SU-DHL-6 (cell line): ENCODE measurements at regions not wholly inside any gene's neighbourhood (a gene's known extent, or its start where the extent isn't known, plus 50 kb on each side); places are given as distances from the start of the nearest gene placed in this dataset.

ENCODE experiments used
- H2AFZ ChIP-seq: fragments of 200-600 bp; sonication (generic); 2 replicates; pipeline ENCODE4 v1.6.1; 2014; ENCODE audit warnings: low read depth, mild to moderate bottlenecking, moderate library complexity, mixed read lengths, antibody characterized with exemption, low read length; ENCODE audit not compliant: severe bottlenecking
- H3F3A ChIP-seq: fragments of 200-600 bp; shearing (Covaris generic); 2 replicates; pipeline ENCODE4 v1.6.0; 2016; ENCODE audit warnings: antibody characterized with exemption, mild to moderate bottlenecking; ENCODE audit not compliant: insufficient read depth
- H3K27ac ChIP-seq: fragments of 200-600 bp; sonication (generic); 2 replicates; pipeline ENCODE4 v1.5.1; 2016; ENCODE audit warnings: low read depth, mild to moderate bottlenecking, low read length, moderate library complexity, mixed read lengths
- H3K27me3 ChIP-seq: fragments of 200-600 bp; sonication (generic), shearing (Covaris generic); 2 replicates; pipeline ENCODE4 v1.6.0; 2014; ENCODE audit warnings: mild to moderate bottlenecking, low read length
- H3K36me3 ChIP-seq: fragments of 200-600 bp; sonication (generic); 2 replicates; pipeline ENCODE4 v1.6.1; 2014; ENCODE audit warnings: mild to moderate bottlenecking, low read length, mixed read lengths
- H3K4me2 ChIP-seq: fragments of 300-600, 200-600 bp; shearing (Covaris generic), sonication (generic); 2 replicates; pipeline ENCODE4 v1.6.0; 2014; ENCODE audit warnings: low read length, low read depth, mild to moderate bottlenecking; ENCODE audit not compliant: poor library complexity, severe bottlenecking
- H3K4me3 ChIP-seq: fragments of 200-600 bp; sonication (generic); 2 replicates; pipeline ENCODE4 v1.5.1; 2014; ENCODE audit warnings: antibody characterized with exemption, low read length, mild to moderate bottlenecking, mixed read lengths; ENCODE audit not compliant: insufficient read depth, poor library complexity, severe bottlenecking
- H3K79me2 ChIP-seq: fragments of 200-600 bp; sonication (generic); 2 replicates; pipeline ENCODE4 v1.6.1; 2014; ENCODE audit warnings: mild to moderate bottlenecking, low read length, moderate library complexity; ENCODE audit not compliant: insufficient read depth
- H3K9ac ChIP-seq: fragments of 200-600 bp; sonication (generic); 2 replicates; pipeline ENCODE4 v1.7.0; 2014; ENCODE audit warnings: mild to moderate bottlenecking, low read length
- H3K9me2 ChIP-seq: fragments of 200-600 bp; sonication (generic); replicated peaks from 2 replicates; pipeline ENCODE4 v1.6.1; 2014; ENCODE audit warnings: low read length; ENCODE audit not compliant: insufficient read depth
- H3K9me3 ChIP-seq: fragments of 200-600 bp; sonication (generic); 2 replicates; pipeline ENCODE4 v1.6.1; 2014; ENCODE audit warnings: low read length, mixed read lengths; ENCODE audit not compliant: insufficient read depth
- H4K20me1 ChIP-seq: fragments of 200-600 bp; sonication (generic); 2 replicates; pipeline ENCODE4 v1.6.1; 2014; ENCODE audit warnings: low read depth, mild to moderate bottlenecking, antibody characterized with exemption, low read length, moderate library complexity, mixed read lengths
- CTCF ChIP-seq: fragments of 200-600 bp; sonication (generic); IDR thresholded peaks from one replicate; pipeline ENCODE4 v1.5.1; 2017; ENCODE audit warnings: antibody characterized with exemption, mild to moderate bottlenecking, low read length, moderate library complexity; ENCODE audit not compliant: insufficient read depth, poor library complexity, severe bottlenecking
- EZH2phosphoT487 ChIP-seq: fragments of 200-600 bp; sonication (generic), shearing (Covaris generic); conservative IDR thresholded peaks from 2 replicates; pipeline ENCODE4 v1.6.1; 2018; ENCODE audit warnings: mild to moderate bottlenecking, antibody characterized with exemption, low read length, moderate library complexity, mixed read lengths

- Histone ChIP-seq H3K36me3 (no peaks in the 10 kb centered on the region), H3K4me3 (no peak overlapping the region), H3K27ac (no peak overlapping the region), H3K27me3 (no peaks in the 10 kb centered on the region), H3F3A (no peaks in the 10 kb centered on the region), H3K9me3 (no peaks in the 10 kb centered on the region), H3K9ac (no peak overlapping the region), H3K79me2 (no peaks in the 10 kb centered on the region), H4K20me1 (no peaks in the 10 kb centered on the region), H2AFZ (no peak overlapping the region), H3K9me2 (no peaks in the 10 kb centered on the region), H3K4me2 (no peak overlapping the region)
- TF ChIP-seq CTCF (no peak), EZH2phosphoT487 (no peak)
Measured at GRCh38 chr5:56569566-56569965, 245.8 kb upstream of the MAP3K1 start.

DNA sequence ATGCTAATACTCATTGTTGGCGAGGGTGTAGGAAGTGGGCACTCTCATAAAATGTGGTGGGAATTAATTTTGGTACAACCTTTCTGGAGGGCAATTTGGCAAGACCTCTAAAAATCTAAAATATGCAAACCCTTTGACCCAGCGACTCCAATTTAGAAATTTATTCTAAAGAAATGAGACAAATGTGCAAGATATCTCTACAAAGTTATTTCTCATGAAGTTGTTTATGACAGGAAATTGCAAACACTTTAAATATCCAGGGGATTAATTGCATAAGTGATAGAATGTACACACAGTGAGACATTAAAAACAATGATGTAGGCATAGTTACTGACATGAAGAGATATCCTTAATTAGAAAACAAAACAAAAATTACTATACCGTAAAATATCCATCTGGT, 246.3 kb upstream of the MAP3K1 start:
- no peaks in the 10 kb centered on the region for H3F3A ChIP-seq
- TF ChIP-seq EZH2phosphoT487 (no peak), CTCF (no peak)
- H3K4me2 ChIP-seq = no peak overlapping the region
- no peaks in the 10 kb centered on the region for H3K9me3 ChIP-seq
- H4K20me1 ChIP-seq = no peaks in the 10 kb centered on the region
- no peak overlapping the region for H3K9ac ChIP-seq
- no peaks in the 10 kb centered on the region for H3K9me2 ChIP-seq
- no peak overlapping the region for H3K4me3 ChIP-seq
- no peak overlapping the region for H3K27ac ChIP-seq
- H3K79me2 ChIP-seq = no peaks in the 10 kb centered on the region
- H3K27me3 ChIP-seq = no peaks in the 10 kb centered on the region
- no peaks in the 10 kb centered on the region for H3K36me3 ChIP-seq
- no peak overlapping the region for H2AFZ ChIP-seq

DNA sequence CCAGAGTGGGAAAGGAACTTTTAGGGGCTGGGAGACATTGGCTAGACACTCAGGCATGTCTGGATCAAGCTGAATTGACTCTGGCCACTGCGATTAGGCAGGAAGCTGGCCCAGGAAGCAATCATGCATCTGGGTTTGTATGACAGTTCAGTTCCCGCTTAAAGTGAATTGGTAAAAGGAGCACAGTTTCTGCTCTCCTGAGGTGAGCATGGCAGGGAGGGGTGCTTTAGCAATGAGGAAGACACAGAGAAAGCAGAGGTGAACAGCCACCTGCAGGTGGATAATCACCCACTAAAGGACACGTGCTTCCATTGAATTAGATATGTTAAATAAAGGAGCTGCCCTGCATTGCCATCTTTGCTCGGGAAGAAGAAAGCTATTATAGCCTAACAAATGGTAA, 248.1 kb upstream of the MAP3K1 start:
- H3K27me3 ChIP-seq = no peaks in the 10 kb centered on the region
- no peaks in the 10 kb centered on the region for H3K79me2 ChIP-seq
- H3K9ac ChIP-seq = no peak overlapping the region
- TF ChIP-seq EZH2phosphoT487 = no peak
- TF ChIP-seq CTCF = no peak
- no peaks in the 10 kb centered on the region for H3K36me3 ChIP-seq
- H2AFZ ChIP-seq = no peak overlapping the region
- no peak overlapping the region for H3K4me3 ChIP-seq
- no peaks in the 10 kb centered on the region for H3F3A ChIP-seq
- H3K4me2 ChIP-seq = no peak overlapping the region
- H4K20me1 ChIP-seq = no peaks in the 10 kb centered on the region
- no peaks in the 10 kb centered on the region for H3K9me2 ChIP-seq
- no peak overlapping the region for H3K27ac ChIP-seq
- no peaks in the 10 kb centered on the region for H3K9me3 ChIP-seq
